ENCODE measurements at regions not wholly inside any gene's neighbourhood (a gene's known extent, or its start where the extent isn't known, plus 50 kb on each side); places are given as distances from the start of the nearest gene placed in this dataset.

- no peak for TF ChIP-seq CTCF (conservative IDR thresholded peaks at IDR 0.05 in 1 of 2, IDR thresholded peaks at IDR 0.05 in 1 of 2; ENCODE audit: low read depth in 1 of 2, low read length in 2 of 2)
- no peak for TF ChIP-seq EZH2 (IDR thresholded peaks at IDR 0.05; ENCODE audit: low read length, missing control alignments)
These were observed 241.8 kb downstream of the NPHP4 start for GRCh38 chr1:5750186-5751162.

Measured in fibroblast of lung (primary cell).